Glutamatergic neuron (in vitro differentiated cells): ENCODE measurements at regions not wholly inside any gene's neighbourhood (a gene's known extent, or its start where the extent isn't known, plus 50 kb on each side); places are given as distances from the start of the nearest gene placed in this dataset.

Source experiments
- DNase-seq: peaks from one replicate; pipeline ENCODE4 v3.0.0; 2022
- H3K27ac Mint-ChIP-seq: one replicate; pipeline ENCODE4 v1.8.0; 2020; ENCODE audit warnings: mild to moderate bottlenecking, mixed read lengths, inconsistent platforms; ENCODE audit not compliant: unreplicated experiment
- H3K27me3 Mint-ChIP-seq: one replicate; pipeline ENCODE4 v1.8.0; 2020; ENCODE audit warnings: mild to moderate bottlenecking, moderate library complexity, mixed read lengths, inconsistent platforms; ENCODE audit not compliant: unreplicated experiment
- H3K36me3 Mint-ChIP-seq: one replicate; pipeline ENCODE4 v1.8.0; 2020; ENCODE audit warnings: mild to moderate bottlenecking, mixed read lengths, inconsistent platforms; ENCODE audit not compliant: unreplicated experiment
- H3K4me1 Mint-ChIP-seq: one replicate; pipeline ENCODE4 v1.8.0; 2020; ENCODE audit warnings: mild to moderate bottlenecking, low read depth, mixed read lengths, inconsistent platforms; ENCODE audit not compliant: unreplicated experiment
- H3K4me3 Mint-ChIP-seq: one replicate; pipeline ENCODE4 v1.8.0; 2020; ENCODE audit warnings: mild to moderate bottlenecking, mixed read lengths, inconsistent platforms; ENCODE audit not compliant: unreplicated experiment
- H3K9me3 Mint-ChIP-seq: one replicate; pipeline ENCODE4 v1.8.0; 2020; ENCODE audit warnings: mild to moderate bottlenecking, moderate library complexity, mixed read lengths, inconsistent platforms; ENCODE audit not compliant: unreplicated experiment
- CTCF ChIP-seq: fragments of 200-600 bp; sonication (generic); IDR thresholded peaks from one replicate; pipeline ENCODE4 v1.5.0; 2021; ENCODE audit not compliant: partially characterized antibody, unreplicated experiment

- H3K4me3 Mint-ChIP-seq: no peak overlapping the region
- DNase-seq: no peak
- TF ChIP-seq CTCF: no peak
- H3K4me1 Mint-ChIP-seq: peaks cover 13% of the 10 kb centered on the region
- H3K27me3 Mint-ChIP-seq: peaks cover 2% of the 10 kb centered on the region
- H3K27ac Mint-ChIP-seq: no peak overlapping the region
- H3K36me3 Mint-ChIP-seq: no peaks in the 10 kb centered on the region
- H3K9me3 Mint-ChIP-seq: no peaks in the 10 kb centered on the region
Measured at GRCh38 chr19:31940396-31940795, 405.0 kb upstream of the ZNF507 start.

GRCh38 chr19:31943191-31943661 lies 402.2 kb upstream of the ZNF507 start:
- H3K4me1 Mint-ChIP-seq: peaks cover 12% of the 10 kb centered on the region
- H3K27ac Mint-ChIP-seq: no peak overlapping the region
- DNase-seq: peak; percentile 57

DNA sequence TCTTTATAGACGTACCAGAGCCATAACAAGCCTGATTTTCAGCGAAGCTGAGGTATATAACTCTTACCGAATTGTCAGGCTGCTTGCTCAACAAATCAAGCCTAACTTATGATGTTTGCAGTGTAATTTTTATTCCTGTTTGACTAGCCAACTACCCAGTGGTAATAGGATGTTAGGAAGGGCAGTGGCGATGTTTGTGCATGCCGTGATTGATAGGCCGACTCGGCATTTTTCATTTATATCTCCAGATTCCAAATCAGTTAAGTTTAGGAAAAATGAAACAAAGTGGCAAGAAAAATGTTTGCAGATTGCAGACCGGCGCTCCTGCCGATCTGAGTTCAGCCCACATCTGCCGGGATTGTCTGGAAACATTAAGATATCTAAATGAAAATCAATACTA lies 401.6 kb upstream of the ZNF507 start:
- Mint-ChIP-seq H3K4me1 (peaks cover 12% of the 10 kb centered on the region), H3K9me3 (no peaks in the 10 kb centered on the region), H3K4me3 (no peak overlapping the region), H3K27ac (no peak overlapping the region), H3K36me3 (no peaks in the 10 kb centered on the region), H3K27me3 (peaks cover 2% of the 10 kb centered on the region)
- DNase-seq: no peak
- no peak for TF ChIP-seq CTCF

More at GRCh38 chr19:31943191-31943661, 402.2 kb upstream of the ZNF507 start:
- Mint-ChIP-seq H3K36me3 (no peaks in the 10 kb centered on the region), H3K9me3 (no peaks in the 10 kb centered on the region), H3K4me3 (no peak overlapping the region), H3K27me3 (peaks cover 2% of the 10 kb centered on the region)
- no peak for TF ChIP-seq CTCF

GRCh38 chr19:31944326-31944725 lies 401.1 kb upstream of the ZNF507 start:
- H3K27me3 Mint-ChIP-seq: peaks cover 2% of the 10 kb centered on the region
- H3K9me3 Mint-ChIP-seq: no peaks in the 10 kb centered on the region
- H3K4me1 Mint-ChIP-seq: peaks cover 12% of the 10 kb centered on the region
- no peak for TF ChIP-seq CTCF
- no peak overlapping the region for H3K27ac Mint-ChIP-seq
- H3K4me3 Mint-ChIP-seq: no peak overlapping the region
- no peak for DNase-seq
- H3K36me3 Mint-ChIP-seq: no peaks in the 10 kb centered on the region

- H3K9me3 Mint-ChIP-seq: no peaks in the 10 kb centered on the region
- peaks cover 12% of the 10 kb centered on the region for H3K4me1 Mint-ChIP-seq
- no peak overlapping the region for H3K4me3 Mint-ChIP-seq
- H3K36me3 Mint-ChIP-seq: no peaks in the 10 kb centered on the region
- peaks cover 4% of the 10 kb centered on the region for H3K27me3 Mint-ChIP-seq
- DNase-seq: no peak
- no peak for TF ChIP-seq CTCF
- no peak overlapping the region for H3K27ac Mint-ChIP-seq
Measured at GRCh38 chr19:31946491-31946890, 398.9 kb upstream of the ZNF507 start.
